ENCODE measurements at regions not wholly inside any gene's neighbourhood (a gene's known extent, or its start where the extent isn't known, plus 50 kb on each side); places are given as distances from the start of the nearest gene placed in this dataset.
A peak's percentile ranks its signal among the peaks of the same experiment; 100 is the strongest.

- Histone ChIP-seq H2BK12ac (ENCODE audit: low read length in 2 of 2) (no peak overlapping the region), H3K18ac (ENCODE audit: low read depth in 1 of 2, low read length in 2 of 2) (no peak overlapping the region), H2AK5ac (ENCODE audit: low read length, severe bottlenecking) (no peak overlapping the region), H4K91ac (ENCODE audit: low read length) (no peak overlapping the region), H3K27me3 (ENCODE audit: control insufficient read depth in 1 of 2, insufficient read depth in 1 of 2, low read length in 2 of 2) (no peaks in the 10 kb centered on the region), H2BK15ac (ENCODE audit: low read depth, poor library complexity, severe bottlenecking) (no peak overlapping the region), H4K8ac (ENCODE audit: low read length) (no peak overlapping the region), H3K9ac (ENCODE audit: low read length) (no peak overlapping the region), H3K4me1 (ENCODE audit: control insufficient read depth, insufficient read depth, low read depth, low read length) (no peaks in the 10 kb centered on the region), H3K4me3 (ENCODE audit: insufficient read depth in 1 of 2, low read depth in 1 of 2, low read length in 2 of 2) (no peak overlapping the region), H2BK5ac (ENCODE audit: low read depth, low read length, poor library complexity, severe bottlenecking) (no peak overlapping the region), H3K23ac (ENCODE audit: low read length in 2 of 2) (no peak overlapping the region), H2AFZ (ENCODE audit: low read depth, low read length) (no peak overlapping the region), H3K79me1 (replicated peaks; ENCODE audit: low read length, poor library complexity, severe bottlenecking) (no peaks in the 10 kb centered on the region), H3K27ac (ENCODE audit: low read length, poor library complexity, severe bottlenecking) (no peak overlapping the region), H2BK120ac (ENCODE audit: low read depth, low read length) (no peak overlapping the region), H3K14ac (ENCODE audit: low read length in 2 of 2) (no peak overlapping the region), H3K4ac (ENCODE audit: low read depth in 1 of 2, low read length in 2 of 2) (no peak overlapping the region), H3K9me3 (ENCODE audit: control insufficient read depth, low read length) (peaks cover 5% of the 10 kb centered on the region), H3K4me2 (ENCODE audit: low read length, poor library complexity, severe bottlenecking) (no peak overlapping the region), H3K36me3 (ENCODE audit: control insufficient read depth in 1 of 2, insufficient read depth in 2 of 2, low read depth in 1 of 2, low read length in 2 of 2) (no peaks in the 10 kb centered on the region)
- no peak for DNase-seq
- 94% methylated on average over 1 of the region's 1 CpG for WGBS
Observed at GRCh38 chr9:80294955-80295354, 723.2 kb downstream of the TLE4 start.

- Histone ChIP-seq H3K23ac (ENCODE audit: low read length in 2 of 2) (no peak overlapping the region), H3K18ac (ENCODE audit: low read depth in 1 of 2, low read length in 2 of 2) (no peak overlapping the region), H3K36me3 (ENCODE audit: control insufficient read depth in 1 of 2, insufficient read depth in 2 of 2, low read depth in 1 of 2, low read length in 2 of 2) (no peaks in the 10 kb centered on the region), H3K4ac (ENCODE audit: low read depth in 1 of 2, low read length in 2 of 2) (no peak overlapping the region), H3K14ac (ENCODE audit: low read length in 2 of 2) (no peak overlapping the region), H3K4me1 (ENCODE audit: control insufficient read depth, insufficient read depth, low read depth, low read length) (no peaks in the 10 kb centered on the region), H3K27ac (ENCODE audit: low read length, poor library complexity, severe bottlenecking) (no peak overlapping the region), H2BK15ac (ENCODE audit: low read depth, poor library complexity, severe bottlenecking) (no peak overlapping the region), H3K27me3 (ENCODE audit: control insufficient read depth in 1 of 2, insufficient read depth in 1 of 2, low read length in 2 of 2) (no peaks in the 10 kb centered on the region), H2BK120ac (ENCODE audit: low read depth, low read length) (no peak overlapping the region), H3K9me3 (ENCODE audit: control insufficient read depth, low read length) (peaks cover 5% of the 10 kb centered on the region), H3K9ac (ENCODE audit: low read length) (no peak overlapping the region), H2BK5ac (ENCODE audit: low read depth, low read length, poor library complexity, severe bottlenecking) (no peak overlapping the region), H4K8ac (ENCODE audit: low read length) (no peak overlapping the region), H3K4me3 (ENCODE audit: insufficient read depth in 1 of 2, low read depth in 1 of 2, low read length in 2 of 2) (no peak overlapping the region), H2AK5ac (ENCODE audit: low read length, severe bottlenecking) (no peak overlapping the region), H3K79me1 (replicated peaks; ENCODE audit: low read length, poor library complexity, severe bottlenecking) (no peaks in the 10 kb centered on the region), H2AFZ (ENCODE audit: low read depth, low read length) (no peak overlapping the region), H2BK12ac (ENCODE audit: low read length in 2 of 2) (no peak overlapping the region), H3K4me2 (ENCODE audit: low read length, poor library complexity, severe bottlenecking) (no peak overlapping the region), H4K91ac (ENCODE audit: low read length) (no peak overlapping the region)
- 86% methylated on average over 1 of the region's 1 CpG for WGBS
- DNase-seq, result no peak
Observed at GRCh38 chr9:80294318-80294717, 722.6 kb downstream of the TLE4 start.

- Histone ChIP-seq H2BK120ac (ENCODE audit: low read depth, low read length) (no peak overlapping the region), H3K9ac (ENCODE audit: low read length) (no peak overlapping the region), H4K91ac (ENCODE audit: low read length) (no peak overlapping the region), H3K36me3 (ENCODE audit: control insufficient read depth in 1 of 2, insufficient read depth in 2 of 2, low read depth in 1 of 2, low read length in 2 of 2) (no peaks in the 10 kb centered on the region), H3K23ac (ENCODE audit: low read length in 2 of 2) (no peak overlapping the region), H3K79me1 (replicated peaks; ENCODE audit: low read length, poor library complexity, severe bottlenecking) (no peaks in the 10 kb centered on the region), H4K8ac (ENCODE audit: low read length) (no peak overlapping the region), H3K27ac (ENCODE audit: low read length, poor library complexity, severe bottlenecking) (no peak overlapping the region), H3K4me2 (ENCODE audit: low read length, poor library complexity, severe bottlenecking) (no peak overlapping the region), H2BK12ac (ENCODE audit: low read length in 2 of 2) (no peak overlapping the region), H3K4ac (ENCODE audit: low read depth in 1 of 2, low read length in 2 of 2) (no peak overlapping the region), H2BK5ac (ENCODE audit: low read depth, low read length, poor library complexity, severe bottlenecking) (no peak overlapping the region), H2AK5ac (ENCODE audit: low read length, severe bottlenecking) (no peak overlapping the region), H3K9me3 (ENCODE audit: control insufficient read depth, low read length) (peaks cover under 1% of the 10 kb centered on the region), H3K4me3 (ENCODE audit: insufficient read depth in 1 of 2, low read depth in 1 of 2, low read length in 2 of 2) (no peak overlapping the region), H3K14ac (ENCODE audit: low read length in 2 of 2) (no peak overlapping the region), H3K18ac (ENCODE audit: low read depth in 1 of 2, low read length in 2 of 2) (no peak overlapping the region), H2BK15ac (ENCODE audit: low read depth, poor library complexity, severe bottlenecking) (no peak overlapping the region), H3K27me3 (ENCODE audit: control insufficient read depth in 1 of 2, insufficient read depth in 1 of 2, low read length in 2 of 2) (no peaks in the 10 kb centered on the region), H2AFZ (ENCODE audit: low read depth, low read length) (no peak overlapping the region), H3K4me1 (ENCODE audit: control insufficient read depth, insufficient read depth, low read depth, low read length) (no peaks in the 10 kb centered on the region)
- 87% methylated on average over 1 of the region's 2 CpGs for WGBS
- DNase-seq, result no peak
Observed at GRCh38 chr9:80292231-80292630, 720.5 kb downstream of the TLE4 start.

GRCh38 chr9:80285326-80285725 lies 713.6 kb downstream of the TLE4 start:
- no peak overlapping the region for H3K23ac ChIP-seq (ENCODE audit: low read length in 2 of 2)
- H2AFZ ChIP-seq (ENCODE audit: low read depth, low read length), result no peak overlapping the region
- no peaks in the 10 kb centered on the region for H3K4me1 ChIP-seq (ENCODE audit: control insufficient read depth, insufficient read depth, low read depth, low read length)
- no peak overlapping the region for H2BK5ac ChIP-seq (ENCODE audit: low read depth, low read length, poor library complexity, severe bottlenecking)
- H3K27ac ChIP-seq (ENCODE audit: low read length, poor library complexity, severe bottlenecking), result no peak overlapping the region
- H3K4me3 ChIP-seq (ENCODE audit: insufficient read depth in 1 of 2, low read depth in 1 of 2, low read length in 2 of 2), result no peak overlapping the region
- no peak overlapping the region for H2AK5ac ChIP-seq (ENCODE audit: low read length, severe bottlenecking)
- no peak overlapping the region for H2BK15ac ChIP-seq (ENCODE audit: low read depth, poor library complexity, severe bottlenecking)
- no peak overlapping the region for H4K91ac ChIP-seq (ENCODE audit: low read length)
- no peak overlapping the region for H4K8ac ChIP-seq (ENCODE audit: low read length)
- H3K27me3 ChIP-seq (ENCODE audit: control insufficient read depth in 1 of 2, insufficient read depth in 1 of 2, low read length in 2 of 2), result no peaks in the 10 kb centered on the region
- no peaks in the 10 kb centered on the region for H3K79me1 ChIP-seq (replicated peaks; ENCODE audit: low read length, poor library complexity, severe bottlenecking)
- H3K18ac ChIP-seq (ENCODE audit: low read depth in 1 of 2, low read length in 2 of 2), result no peak overlapping the region
- H2BK120ac ChIP-seq (ENCODE audit: low read depth, low read length), result no peak overlapping the region
- H3K9ac ChIP-seq (ENCODE audit: low read length), result no peak overlapping the region
- no peak overlapping the region for H3K14ac ChIP-seq (ENCODE audit: low read length in 2 of 2)
- WGBS, result 40% methylated on average over 2 of the region's 2 CpGs
- no peaks in the 10 kb centered on the region for H3K36me3 ChIP-seq (ENCODE audit: control insufficient read depth in 1 of 2, insufficient read depth in 2 of 2, low read depth in 1 of 2, low read length in 2 of 2)
- no peak overlapping the region for H3K4me2 ChIP-seq (ENCODE audit: low read length, poor library complexity, severe bottlenecking)
- peaks cover 4% of the 10 kb centered on the region for H3K9me3 ChIP-seq (ENCODE audit: control insufficient read depth, low read length)
- H3K4ac ChIP-seq (ENCODE audit: low read depth in 1 of 2, low read length in 2 of 2), result no peak overlapping the region
- no peak overlapping the region for H2BK12ac ChIP-seq (ENCODE audit: low read length in 2 of 2)
- DNase-seq, result peak; percentile 22

Measured in mesenchymal stem cell (in vitro differentiated cells and primary cell).